ENCODE measurements at regions not wholly inside any gene's neighbourhood (a gene's known extent, or its start where the extent isn't known, plus 50 kb on each side); places are given as distances from the start of the nearest gene placed in this dataset.

DNA sequence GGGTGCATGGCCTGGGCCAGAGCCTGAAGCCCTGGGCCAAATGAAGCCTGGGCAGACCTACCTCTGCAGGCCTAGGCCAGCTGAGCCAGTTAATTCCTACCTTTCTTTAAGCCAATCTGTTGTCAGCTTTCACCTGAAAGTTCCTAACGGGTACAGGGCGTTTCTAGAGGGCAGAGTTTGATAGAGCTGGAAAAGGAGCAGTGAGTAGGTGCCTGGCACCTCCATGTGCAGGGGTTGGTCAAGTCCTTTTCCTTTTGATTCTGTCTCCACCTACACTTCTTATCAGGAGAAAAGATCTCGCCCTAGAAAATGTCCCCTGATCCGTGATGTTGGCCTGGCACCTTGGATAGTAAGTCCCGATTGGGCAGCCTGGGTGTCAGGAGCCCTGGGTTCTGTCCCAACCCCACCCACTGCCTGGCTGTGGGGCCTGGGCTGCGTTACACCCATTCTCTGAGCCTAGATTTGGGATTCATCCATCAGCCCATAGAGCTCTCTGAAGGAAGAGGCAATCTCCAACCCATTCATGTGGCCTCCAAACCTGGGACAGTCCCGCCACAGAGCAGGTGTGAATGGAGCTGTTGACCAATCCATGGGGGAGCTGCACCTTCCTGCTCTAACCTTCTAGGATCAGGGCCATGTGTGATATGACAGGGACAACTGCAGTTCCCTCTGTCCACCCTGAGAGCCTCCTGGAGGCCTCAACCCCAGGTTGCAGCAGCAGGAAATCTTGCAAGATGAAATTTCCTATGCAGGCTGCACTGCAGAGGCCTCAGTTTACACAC, 304.3 kb downstream of the MATN1 start (continued):
- TF ChIP-seq SNAI2 (CRISPR knock-in tag; IDR thresholded peaks at IDR 0.05), result no peak

DNA sequence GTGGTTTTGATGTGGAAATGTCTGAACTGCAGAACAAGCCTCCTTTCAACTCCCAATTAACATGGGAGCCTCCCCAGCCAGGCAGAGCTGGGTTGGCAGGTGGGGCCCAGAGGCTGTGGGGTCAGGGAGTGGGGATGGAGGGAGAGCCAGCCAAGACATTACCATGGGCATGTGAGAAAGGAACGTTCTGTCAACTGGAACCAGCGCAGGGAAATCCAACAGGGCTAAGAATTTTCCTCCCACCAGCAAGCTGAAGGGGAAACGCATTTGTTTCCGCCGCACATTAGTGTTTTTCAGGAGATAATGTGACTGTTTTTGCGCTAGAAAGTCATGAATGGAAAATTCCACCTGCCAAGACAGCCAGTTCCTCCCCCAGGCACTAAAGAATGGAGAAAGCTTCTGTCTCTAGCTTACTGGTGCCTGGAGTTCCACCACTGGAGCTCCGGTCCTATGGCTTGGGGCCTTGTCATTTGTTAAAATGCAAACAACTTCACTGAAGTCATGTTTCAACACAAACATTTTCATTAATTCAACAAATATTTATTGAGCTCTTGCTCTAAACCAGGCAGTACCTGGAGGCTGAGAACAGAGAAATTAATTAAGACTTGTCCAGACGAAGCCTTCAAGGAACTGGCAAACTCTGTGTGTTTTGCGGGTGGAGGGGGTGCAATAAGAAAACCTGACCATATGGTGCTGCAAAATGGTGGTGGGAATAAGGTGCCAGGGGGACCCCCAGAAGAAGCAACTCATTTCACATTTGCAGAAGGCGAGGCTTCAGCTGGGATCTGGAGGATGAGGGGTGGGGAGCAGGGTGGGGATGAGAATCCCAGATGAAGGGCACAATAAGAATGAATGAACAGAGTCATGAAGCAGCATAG, 305.1 kb downstream of the MATN1 start:
- ATAC-seq, result no peak
- TF ChIP-seq ZC3H10 (CRISPR knock-in tag; IDR thresholded peaks at IDR 0.05), result no peak
- no peak for TF ChIP-seq ARNTL (CRISPR knock-in tag; IDR thresholded peaks at IDR 0.05; ENCODE audit: borderline replicate concordance, low read depth)
- TF ChIP-seq, protein P1, sequence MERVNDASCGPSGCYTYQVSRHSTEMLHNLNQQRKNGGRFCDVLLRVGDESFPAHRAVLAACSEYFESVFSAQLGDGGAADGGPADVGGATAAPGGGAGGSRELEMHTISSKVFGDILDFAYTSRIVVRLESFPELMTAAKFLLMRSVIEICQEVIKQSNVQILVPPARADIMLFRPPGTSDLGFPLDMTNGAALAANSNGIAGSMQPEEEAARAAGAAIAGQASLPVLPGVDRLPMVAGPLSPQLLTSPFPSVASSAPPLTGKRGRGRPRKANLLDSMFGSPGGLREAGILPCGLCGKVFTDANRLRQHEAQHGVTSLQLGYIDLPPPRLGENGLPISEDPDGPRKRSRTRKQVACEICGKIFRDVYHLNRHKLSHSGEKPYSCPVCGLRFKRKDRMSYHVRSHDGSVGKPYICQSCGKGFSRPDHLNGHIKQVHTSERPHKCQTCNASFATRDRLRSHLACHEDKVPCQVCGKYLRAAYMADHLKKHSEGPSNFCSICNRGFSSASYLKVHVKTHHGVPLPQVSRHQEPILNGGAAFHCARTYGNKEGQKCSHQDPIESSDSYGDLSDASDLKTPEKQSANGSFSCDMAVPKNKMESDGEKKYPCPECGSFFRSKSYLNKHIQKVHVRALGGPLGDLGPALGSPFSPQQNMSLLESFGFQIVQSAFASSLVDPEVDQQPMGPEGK (CRISPR knock-in tag; IDR thresholded peaks at IDR 0.05; ENCODE audit: borderline replicate concordance), result no peak
- no peak for TF ChIP-seq ZNF70 (CRISPR knock-in tag; IDR thresholded peaks at IDR 0.05)
- TF ChIP-seq ESRRG (CRISPR knock-in tag; IDR thresholded peaks at IDR 0.05), result no peak
- TF ChIP-seq ZFP30 (CRISPR knock-in tag; IDR thresholded peaks at IDR 0.05), result no peak
- TF ChIP-seq TCF4 (CRISPR knock-in tag; IDR thresholded peaks at IDR 0.05; ENCODE audit: borderline replicate concordance), result no peak
- TF ChIP-seq RARB (CRISPR knock-in tag; IDR thresholded peaks at IDR 0.05), result no peak

DNA sequence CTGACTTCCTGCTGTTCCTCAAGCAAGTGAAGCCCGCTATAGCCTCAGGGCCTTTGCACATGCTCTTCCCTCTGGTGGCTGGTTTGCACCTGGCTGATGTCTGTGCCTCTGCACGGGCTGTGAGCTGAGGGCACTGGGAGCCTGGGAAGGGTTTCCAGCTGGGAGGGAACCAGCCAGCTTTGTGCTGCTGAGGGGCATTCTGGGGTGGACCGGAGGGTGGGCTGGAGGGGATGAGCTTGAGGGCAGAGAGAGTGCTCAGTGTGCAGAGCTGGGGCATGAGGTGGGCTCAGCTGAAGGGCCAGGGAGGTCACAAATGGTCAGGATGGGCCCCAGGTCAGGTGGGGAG, 305.7 kb downstream of the MATN1 start:
- TF ChIP-seq, protein P2, sequence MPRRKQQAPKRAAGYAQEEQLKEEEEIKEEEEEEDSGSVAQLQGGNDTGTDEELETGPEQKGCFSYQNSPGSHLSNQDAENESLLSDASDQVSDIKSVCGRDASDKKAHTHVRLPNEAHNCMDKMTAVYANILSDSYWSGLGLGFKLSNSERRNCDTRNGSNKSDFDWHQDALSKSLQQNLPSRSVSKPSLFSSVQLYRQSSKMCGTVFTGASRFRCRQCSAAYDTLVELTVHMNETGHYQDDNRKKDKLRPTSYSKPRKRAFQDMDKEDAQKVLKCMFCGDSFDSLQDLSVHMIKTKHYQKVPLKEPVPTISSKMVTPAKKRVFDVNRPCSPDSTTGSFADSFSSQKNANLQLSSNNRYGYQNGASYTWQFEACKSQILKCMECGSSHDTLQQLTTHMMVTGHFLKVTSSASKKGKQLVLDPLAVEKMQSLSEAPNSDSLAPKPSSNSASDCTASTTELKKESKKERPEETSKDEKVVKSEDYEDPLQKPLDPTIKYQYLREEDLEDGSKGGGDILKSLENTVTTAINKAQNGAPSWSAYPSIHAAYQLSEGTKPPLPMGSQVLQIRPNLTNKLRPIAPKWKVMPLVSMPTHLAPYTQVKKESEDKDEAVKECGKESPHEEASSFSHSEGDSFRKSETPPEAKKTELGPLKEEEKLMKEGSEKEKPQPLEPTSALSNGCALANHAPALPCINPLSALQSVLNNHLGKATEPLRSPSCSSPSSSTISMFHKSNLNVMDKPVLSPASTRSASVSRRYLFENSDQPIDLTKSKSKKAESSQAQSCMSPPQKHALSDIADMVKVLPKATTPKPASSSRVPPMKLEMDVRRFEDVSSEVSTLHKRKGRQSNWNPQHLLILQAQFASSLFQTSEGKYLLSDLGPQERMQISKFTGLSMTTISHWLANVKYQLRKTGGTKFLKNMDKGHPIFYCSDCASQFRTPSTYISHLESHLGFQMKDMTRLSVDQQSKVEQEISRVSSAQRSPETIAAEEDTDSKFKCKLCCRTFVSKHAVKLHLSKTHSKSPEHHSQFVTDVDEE (CRISPR knock-in tag; IDR thresholded peaks at IDR 0.05), result no peak
- TF ChIP-seq CSDC2 (CRISPR knock-in tag; IDR thresholded peaks at IDR 0.05) (no peak), SNAI2 (CRISPR knock-in tag; IDR thresholded peaks at IDR 0.05) (no peak), PPARA (CRISPR knock-in tag; IDR thresholded peaks at IDR 0.05; ENCODE audit: borderline replicate concordance) (no peak), ZFP30 (CRISPR knock-in tag; IDR thresholded peaks at IDR 0.05) (no peak), ZNF70 (CRISPR knock-in tag; IDR thresholded peaks at IDR 0.05) (no peak), TOX (CRISPR knock-in tag; IDR thresholded peaks at IDR 0.05; ENCODE audit: borderline replicate concordance) (no peak), ISL1 (CRISPR knock-in tag; IDR thresholded peaks at IDR 0.05) (no peak), OSR1 (CRISPR knock-in tag; IDR thresholded peaks at IDR 0.05) (no peak), ZNF8 (CRISPR knock-in tag; IDR thresholded peaks at IDR 0.05) (no peak), ESRRG (CRISPR knock-in tag; IDR thresholded peaks at IDR 0.05) (no peak), ZFP3 (CRISPR knock-in tag; IDR thresholded peaks at IDR 0.05) (no peak), TCF4 (CRISPR knock-in tag; IDR thresholded peaks at IDR 0.05; ENCODE audit: borderline replicate concordance) (no peak), ARNTL (CRISPR knock-in tag; IDR thresholded peaks at IDR 0.05; ENCODE audit: borderline replicate concordance, low read depth) (no peak)
- TF ChIP-seq, protein P1 (CRISPR knock-in tag; IDR thresholded peaks at IDR 0.05; ENCODE audit: borderline replicate concordance), result no peak
- TF ChIP-seq, protein P3, sequence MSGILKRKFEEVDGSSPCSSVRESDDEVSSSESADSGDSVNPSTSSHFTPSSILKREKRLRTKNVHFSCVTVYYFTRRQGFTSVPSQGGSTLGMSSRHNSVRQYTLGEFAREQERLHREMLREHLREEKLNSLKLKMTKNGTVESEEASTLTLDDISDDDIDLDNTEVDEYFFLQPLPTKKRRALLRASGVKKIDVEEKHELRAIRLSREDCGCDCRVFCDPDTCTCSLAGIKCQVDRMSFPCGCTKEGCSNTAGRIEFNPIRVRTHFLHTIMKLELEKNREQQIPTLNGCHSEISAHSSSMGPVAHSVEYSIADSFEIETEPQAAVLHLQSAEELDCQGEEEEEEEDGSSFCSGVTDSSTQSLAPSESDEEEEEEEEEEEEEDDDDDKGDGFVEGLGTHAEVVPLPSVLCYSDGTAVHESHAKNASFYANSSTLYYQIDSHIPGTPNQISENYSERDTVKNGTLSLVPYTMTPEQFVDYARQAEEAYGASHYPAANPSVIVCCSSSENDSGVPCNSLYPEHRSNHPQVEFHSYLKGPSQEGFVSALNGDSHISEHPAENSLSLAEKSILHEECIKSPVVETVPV (CRISPR knock-in tag; IDR thresholded peaks at IDR 0.05), result no peak
- TF ChIP-seq, protein P4, sequence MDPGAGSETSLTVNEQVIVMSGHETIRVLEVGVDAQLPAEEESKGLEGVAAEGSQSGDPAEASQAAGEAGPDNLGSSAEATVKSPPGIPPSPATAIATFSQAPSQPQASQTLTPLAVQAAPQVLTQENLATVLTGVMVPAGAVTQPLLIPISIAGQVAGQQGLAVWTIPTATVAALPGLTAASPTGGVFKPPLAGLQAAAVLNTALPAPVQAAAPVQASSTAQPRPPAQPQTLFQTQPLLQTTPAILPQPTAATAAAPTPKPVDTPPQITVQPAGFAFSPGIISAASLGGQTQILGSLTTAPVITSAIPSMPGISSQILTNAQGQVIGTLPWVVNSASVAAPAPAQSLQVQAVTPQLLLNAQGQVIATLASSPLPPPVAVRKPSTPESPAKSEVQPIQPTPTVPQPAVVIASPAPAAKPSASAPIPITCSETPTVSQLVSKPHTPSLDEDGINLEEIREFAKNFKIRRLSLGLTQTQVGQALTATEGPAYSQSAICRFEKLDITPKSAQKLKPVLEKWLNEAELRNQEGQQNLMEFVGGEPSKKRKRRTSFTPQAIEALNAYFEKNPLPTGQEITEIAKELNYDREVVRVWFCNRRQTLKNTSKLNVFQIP (CRISPR knock-in tag; IDR thresholded peaks at IDR 0.05; ENCODE audit: borderline replicate concordance, low read depth), result no peak
- no peak for ATAC-seq
